Activated naive CD8-positive, alpha-beta T cell (primary cell): ENCODE measurements at regions not wholly inside any gene's neighbourhood (a gene's known extent, or its start where the extent isn't known, plus 50 kb on each side); places are given as distances from the start of the nearest gene placed in this dataset.
"Not testable (repeated sequence)": the region's sequence is repeated elsewhere in the genome, so short reads cannot be mapped to it uniquely, and the experiment has no call there.

Experiments
- H3K27ac Mint-ChIP-seq: one replicate; pipeline ENCODE4 v1.8.0; 2021; ENCODE audit warnings: mixed read lengths
- H3K27me3 Mint-ChIP-seq: one replicate; pipeline ENCODE4 v1.8.0; 2021; ENCODE audit warnings: mixed read lengths
- H3K36me3 Mint-ChIP-seq: one replicate; pipeline ENCODE4 v1.8.0; 2021; ENCODE audit warnings: mixed read lengths
- H3K4me1 Mint-ChIP-seq: one replicate; pipeline ENCODE4 v1.8.0; 2021; ENCODE audit warnings: low read depth, mixed read lengths
- H3K4me3 Mint-ChIP-seq: one replicate; pipeline ENCODE4 v1.8.0; 2021; ENCODE audit warnings: mild to moderate bottlenecking, mixed read lengths
- H3K9me3 Mint-ChIP-seq: one replicate; pipeline ENCODE4 v1.8.0; 2021; ENCODE audit warnings: low read depth, mixed read lengths

DNA sequence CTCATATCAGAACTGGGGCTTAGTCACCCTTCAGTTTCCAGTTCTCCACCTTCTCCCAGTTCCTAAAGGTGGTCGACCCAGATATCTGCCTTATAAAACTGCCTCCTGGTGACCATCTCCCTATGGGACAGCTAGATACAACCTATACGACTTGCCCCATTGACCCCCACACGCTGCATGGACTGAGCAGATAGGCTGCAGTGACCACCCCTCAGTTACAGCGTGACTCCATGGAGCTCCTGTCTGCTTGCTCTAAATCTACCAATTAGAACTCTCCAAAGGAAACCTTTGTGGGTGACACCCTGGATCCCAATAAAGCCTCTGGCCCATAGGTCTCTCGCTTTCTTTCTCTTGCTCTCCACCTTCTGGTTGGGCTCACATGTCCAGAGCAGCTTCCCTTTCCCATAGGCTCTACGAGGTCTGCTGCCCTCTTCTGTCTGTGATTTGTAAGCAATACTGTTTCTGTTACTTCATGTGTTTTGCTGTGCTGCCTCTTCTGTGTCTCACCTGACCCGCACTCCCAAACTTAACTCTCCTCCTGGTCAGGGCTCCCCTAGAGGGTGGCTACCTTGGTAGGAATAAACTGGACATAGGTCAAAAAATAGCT, 971.3 kb upstream of the FAM98A start:
- H3K9me3 Mint-ChIP-seq, result no peaks in the 10 kb centered on the region
- no peak overlapping the region for H3K4me3 Mint-ChIP-seq
- H3K27me3 Mint-ChIP-seq, result no peaks in the 10 kb centered on the region
- no peaks in the 10 kb centered on the region for H3K4me1 Mint-ChIP-seq
- H3K36me3 Mint-ChIP-seq, result no peaks in the 10 kb centered on the region
- H3K27ac Mint-ChIP-seq, result no peak overlapping the region

DNA sequence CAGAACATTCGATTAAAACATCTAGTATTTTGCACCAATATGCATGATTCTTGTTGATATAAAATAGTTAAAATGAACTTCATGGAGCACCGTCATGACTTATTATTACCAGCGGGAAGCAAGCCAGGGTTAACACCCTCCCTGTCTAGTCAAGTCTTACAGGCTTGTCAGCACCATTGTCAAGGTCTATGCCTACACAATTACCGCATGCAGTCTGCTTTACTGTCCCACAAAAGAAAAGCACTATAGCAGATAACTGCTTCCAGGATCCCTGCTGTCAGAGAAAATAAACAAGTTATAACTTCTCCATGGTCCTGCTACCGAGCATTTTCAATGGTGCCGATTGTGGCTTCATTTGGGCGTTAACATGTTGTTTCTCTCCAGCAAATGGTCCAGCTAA, 968.0 kb upstream of the FAM98A start:
- Mint-ChIP-seq H3K36me3 (no peaks in the 10 kb centered on the region), H3K27me3 (no peaks in the 10 kb centered on the region), H3K4me1 (no peaks in the 10 kb centered on the region), H3K4me3 (no peak overlapping the region), H3K27ac (no peak overlapping the region), H3K9me3 (no peaks in the 10 kb centered on the region)

DNA sequence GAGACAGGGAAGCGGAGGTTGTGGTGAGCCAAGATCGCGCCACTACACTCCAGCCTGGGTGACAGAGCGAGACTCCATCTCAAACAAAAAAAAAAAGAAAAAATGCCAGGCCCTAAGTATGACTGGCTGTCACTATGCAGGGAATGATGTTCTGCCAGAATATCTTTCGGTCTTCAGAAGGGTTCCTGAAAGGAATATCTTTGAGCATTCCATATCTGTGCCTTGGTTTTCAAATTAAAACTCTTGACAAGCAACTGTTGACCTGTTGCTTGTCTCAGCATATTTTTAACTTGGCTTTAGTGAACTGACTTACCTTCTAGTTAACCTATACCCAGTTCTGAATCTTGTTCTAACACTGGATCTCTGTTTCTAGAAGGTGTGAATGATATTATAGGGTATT, 953.2 kb upstream of the FAM98A start:
- H3K4me1 Mint-ChIP-seq, result no peaks in the 10 kb centered on the region
- no peaks in the 10 kb centered on the region for H3K27me3 Mint-ChIP-seq
- no peak overlapping the region for H3K27ac Mint-ChIP-seq

DNA sequence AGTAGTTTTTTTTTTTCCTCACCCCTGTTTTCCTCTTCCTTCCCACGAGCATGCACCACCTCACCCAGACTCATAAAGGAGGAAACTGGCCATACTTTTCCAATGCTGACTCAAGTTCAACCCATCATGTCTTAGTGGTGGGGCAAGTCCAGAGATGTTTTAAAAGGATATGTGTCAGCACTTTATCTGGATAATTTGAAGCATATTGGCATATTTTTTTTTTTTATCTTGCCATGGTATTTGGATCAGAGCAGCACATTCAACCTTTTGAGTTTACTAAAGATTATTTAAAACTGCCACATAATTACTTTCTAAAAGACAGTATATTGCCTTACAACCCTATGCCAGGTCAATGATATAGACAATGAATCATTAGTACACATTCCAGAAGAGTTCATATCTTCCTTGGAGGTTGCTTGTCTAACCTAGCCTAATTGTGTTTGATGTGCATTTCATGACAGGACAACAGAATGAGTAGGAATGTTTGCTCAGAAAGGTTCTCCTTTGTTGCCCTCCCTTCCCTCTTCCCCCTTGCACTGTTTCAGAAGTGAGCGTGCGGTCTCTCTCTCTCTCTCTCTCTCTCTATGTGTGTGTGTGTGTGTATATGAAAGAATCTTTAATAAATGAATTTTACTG, 950.7 kb upstream of the FAM98A start:
- H3K27ac Mint-ChIP-seq, result no peak overlapping the region
- H3K4me3 Mint-ChIP-seq, result no peak overlapping the region
- H3K4me1 Mint-ChIP-seq, result no peaks in the 10 kb centered on the region
- H3K27me3 Mint-ChIP-seq, result no peaks in the 10 kb centered on the region
- no peaks in the 10 kb centered on the region for H3K9me3 Mint-ChIP-seq
- no peaks in the 10 kb centered on the region for H3K36me3 Mint-ChIP-seq

More for the DNA sequence above, 953.2 kb upstream of the FAM98A start:
- H3K4me3 Mint-ChIP-seq, result no peak overlapping the region
- H3K36me3 Mint-ChIP-seq, result no peaks in the 10 kb centered on the region
- H3K9me3 Mint-ChIP-seq, result no peaks in the 10 kb centered on the region

DNA sequence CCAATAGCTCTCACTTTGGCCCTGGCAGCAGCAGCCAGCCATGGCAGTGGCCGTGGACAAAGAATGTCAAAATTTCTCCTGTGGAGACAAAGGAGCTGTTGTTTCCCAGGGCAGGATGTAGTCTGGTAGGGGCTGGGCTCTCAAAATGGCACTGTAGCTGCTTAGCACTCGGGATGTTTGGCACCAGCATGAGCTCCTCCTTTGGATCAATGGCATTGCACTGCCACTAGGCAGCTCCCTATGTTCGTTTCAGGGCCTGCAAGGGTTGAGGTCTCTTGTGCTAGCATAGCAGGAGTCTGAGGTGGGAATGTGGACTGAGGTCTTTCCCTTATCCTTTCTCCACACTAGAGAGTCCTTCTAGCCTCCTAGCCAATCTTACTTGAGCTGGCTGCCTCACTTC, 948.8 kb upstream of the FAM98A start:
- no peak overlapping the region for H3K4me3 Mint-ChIP-seq
- H3K27ac Mint-ChIP-seq, result no peak overlapping the region
- no peaks in the 10 kb centered on the region for H3K4me1 Mint-ChIP-seq
- H3K36me3 Mint-ChIP-seq, result no peaks in the 10 kb centered on the region
- H3K27me3 Mint-ChIP-seq, result no peaks in the 10 kb centered on the region
- peaks cover 1% of the 10 kb centered on the region for H3K9me3 Mint-ChIP-seq

DNA sequence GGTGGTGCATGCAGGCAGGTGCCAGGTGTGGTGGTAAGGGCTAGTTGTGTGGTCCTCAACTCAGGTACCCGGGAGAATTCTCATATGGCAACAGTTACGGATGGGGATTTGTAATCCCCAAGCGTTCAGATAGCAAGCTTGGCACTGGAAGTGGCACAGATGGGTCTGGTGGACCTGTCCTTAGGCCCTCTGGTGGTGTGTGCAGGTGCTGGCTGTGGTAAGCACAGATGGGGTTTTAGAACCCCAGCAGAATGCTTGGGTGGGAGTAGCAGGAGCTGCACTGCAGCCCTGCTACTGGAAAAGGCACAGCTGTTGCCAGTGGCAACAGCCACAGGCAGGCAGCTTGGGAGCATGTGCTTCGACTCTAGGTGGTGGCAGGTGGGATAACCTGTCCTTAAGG, 948.2 kb upstream of the FAM98A start:
- peaks cover 5% of the 10 kb centered on the region for H3K9me3 Mint-ChIP-seq
- H3K36me3 Mint-ChIP-seq, result no peaks in the 10 kb centered on the region
- no peak overlapping the region for H3K27ac Mint-ChIP-seq
- H3K4me1 Mint-ChIP-seq, result no peaks in the 10 kb centered on the region
- no peaks in the 10 kb centered on the region for H3K27me3 Mint-ChIP-seq
- no peak overlapping the region for H3K4me3 Mint-ChIP-seq

DNA sequence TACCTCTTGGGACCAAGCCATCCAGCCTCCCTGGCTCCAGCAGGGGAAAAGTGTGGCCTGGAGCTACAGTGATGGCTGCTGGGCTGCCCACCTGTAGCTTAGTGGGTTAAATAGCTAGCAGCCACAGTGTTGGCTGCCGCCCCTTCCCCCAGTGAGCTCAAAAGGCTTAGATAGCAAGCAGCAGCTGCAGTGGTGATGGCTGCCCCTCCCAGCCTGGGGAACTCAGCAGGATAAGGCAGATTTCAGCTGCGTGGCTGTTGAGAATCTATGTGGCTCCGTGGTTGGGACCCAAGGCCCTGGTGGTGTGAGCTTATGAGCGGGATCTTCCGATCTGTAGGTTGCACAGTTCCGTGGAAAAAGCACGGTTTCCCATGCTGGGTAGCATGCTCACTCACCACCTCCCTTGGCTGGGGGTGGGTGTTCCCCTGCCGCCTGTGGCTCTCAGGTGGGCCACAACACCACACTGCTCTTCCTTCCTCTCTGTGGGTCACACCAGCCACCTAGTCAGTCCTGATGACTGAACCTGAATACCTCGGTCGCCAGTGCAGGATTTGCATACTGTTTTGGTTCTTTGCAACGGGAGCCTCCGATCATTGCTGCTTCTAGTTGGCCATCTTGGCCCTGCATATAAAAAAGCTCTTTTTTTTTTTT, 946.5 kb upstream of the FAM98A start:
- peaks cover 5% of the 10 kb centered on the region for H3K9me3 Mint-ChIP-seq
- no peak overlapping the region for H3K27ac Mint-ChIP-seq
- no peaks in the 10 kb centered on the region for H3K4me1 Mint-ChIP-seq

DNA sequence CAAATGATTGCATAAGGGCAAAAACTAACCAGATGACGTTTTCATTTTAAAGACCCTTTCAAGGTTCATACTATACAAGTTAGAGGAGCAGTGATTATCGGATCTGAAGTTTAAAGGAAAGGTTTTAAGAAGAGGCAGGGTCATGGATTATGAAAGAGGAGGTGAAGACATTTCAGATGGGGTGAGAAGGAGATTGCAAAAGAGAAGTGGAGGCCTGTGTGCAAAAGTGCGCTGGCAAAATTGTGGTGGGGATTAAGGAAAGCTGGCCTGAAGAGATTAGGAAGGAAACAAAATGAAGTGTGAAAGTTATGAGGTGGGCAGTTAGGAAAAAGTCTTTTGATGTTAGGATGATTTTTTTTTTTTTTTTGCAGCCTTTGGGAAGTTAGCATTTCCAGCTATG, 935.7 kb upstream of the FAM98A start:
- Mint-ChIP-seq H3K27me3 (no peaks in the 10 kb centered on the region), H3K4me3 (no peak overlapping the region), H3K4me1 (no peaks in the 10 kb centered on the region), H3K36me3 (no peaks in the 10 kb centered on the region), H3K9me3 (peaks cover 21% of the 10 kb centered on the region), H3K27ac (no peak overlapping the region)

More for the DNA sequence above, 946.5 kb upstream of the FAM98A start:
- Mint-ChIP-seq H3K27me3 (no peaks in the 10 kb centered on the region), H3K4me3 (no peak overlapping the region), H3K36me3 (no peaks in the 10 kb centered on the region)

DNA sequence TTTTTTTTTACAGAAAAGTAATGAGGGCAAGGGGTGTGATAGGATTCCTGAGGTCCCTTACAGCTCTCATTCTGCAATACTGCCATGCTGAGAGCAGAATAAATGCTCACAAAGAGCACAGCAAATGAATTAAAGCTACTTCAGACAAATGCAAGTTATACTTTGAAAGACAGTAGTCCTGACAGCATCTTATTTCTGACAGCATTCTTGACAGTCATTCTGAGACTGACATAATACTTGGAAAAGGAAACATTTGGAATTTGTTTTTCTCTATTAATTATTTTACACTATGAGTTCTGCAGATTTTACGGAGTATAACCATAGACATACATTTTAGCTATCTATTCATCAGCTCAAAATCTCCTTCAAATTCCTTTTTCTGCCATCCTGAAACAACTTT, 935.2 kb upstream of the FAM98A start:
- H3K9me3 Mint-ChIP-seq, result peaks cover 17% of the 10 kb centered on the region
- H3K27ac Mint-ChIP-seq, result no peak overlapping the region
- H3K27me3 Mint-ChIP-seq, result no peaks in the 10 kb centered on the region
- no peak overlapping the region for H3K4me3 Mint-ChIP-seq
- no peaks in the 10 kb centered on the region for H3K4me1 Mint-ChIP-seq
- no peaks in the 10 kb centered on the region for H3K36me3 Mint-ChIP-seq

DNA sequence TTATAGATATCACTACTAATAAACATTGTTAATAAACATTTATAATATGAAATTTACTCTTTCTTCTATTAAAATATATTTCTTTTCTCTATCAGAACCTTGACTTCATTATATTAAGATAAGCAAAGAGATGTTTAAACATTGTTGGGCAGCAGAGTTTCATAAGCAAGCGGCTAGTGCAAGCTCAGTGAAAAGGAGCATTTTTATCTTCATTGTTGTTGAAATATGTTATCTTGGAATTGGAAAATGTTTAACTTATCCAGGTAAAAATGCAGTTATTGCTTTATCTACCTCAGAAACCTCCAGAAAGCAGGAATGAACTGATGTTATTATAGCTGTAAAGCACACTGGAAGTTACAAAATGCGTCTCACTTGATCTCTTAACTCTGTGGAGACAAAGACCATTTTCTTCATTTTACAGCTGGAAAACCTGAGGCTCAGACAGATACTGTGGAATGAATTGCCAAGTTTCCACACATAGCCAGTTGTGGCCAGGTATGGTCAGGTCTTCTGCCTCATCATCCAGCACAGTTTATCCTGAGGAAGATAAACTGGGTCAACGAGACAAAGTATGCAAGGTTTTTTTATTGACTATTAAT, 934.6 kb upstream of the FAM98A start:
- Mint-ChIP-seq H3K9me3 (peaks cover 11% of the 10 kb centered on the region), H3K36me3 (no peaks in the 10 kb centered on the region), H3K4me1 (no peaks in the 10 kb centered on the region), H3K27ac (no peak overlapping the region), H3K4me3 (no peak overlapping the region), H3K27me3 (no peaks in the 10 kb centered on the region)

DNA sequence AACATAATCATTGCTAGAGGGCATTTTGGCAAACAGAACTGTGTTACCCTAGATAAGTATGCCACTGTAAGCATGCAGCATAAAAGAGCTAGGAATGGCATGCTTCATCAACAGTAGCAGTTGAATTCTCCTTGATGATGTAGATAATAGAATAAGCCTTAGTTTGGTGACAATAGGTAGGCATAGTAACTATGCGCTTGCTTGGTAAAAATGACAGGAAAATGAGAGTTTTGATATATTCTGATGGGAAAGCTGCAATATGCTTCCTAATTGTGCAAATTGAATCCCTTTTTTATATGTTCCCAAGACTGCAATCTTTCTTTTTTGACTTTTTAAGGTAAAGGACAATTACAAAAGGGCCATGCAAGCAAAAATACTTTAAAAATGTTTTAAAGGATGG, 930.9 kb upstream of the FAM98A start:
- H3K36me3 Mint-ChIP-seq, result no peaks in the 10 kb centered on the region
- H3K4me3 Mint-ChIP-seq, result no peak overlapping the region
- H3K4me1 Mint-ChIP-seq, result no peaks in the 10 kb centered on the region
- H3K9me3 Mint-ChIP-seq, result no peaks in the 10 kb centered on the region
- no peak overlapping the region for H3K27ac Mint-ChIP-seq
- H3K27me3 Mint-ChIP-seq, result no peaks in the 10 kb centered on the region

DNA sequence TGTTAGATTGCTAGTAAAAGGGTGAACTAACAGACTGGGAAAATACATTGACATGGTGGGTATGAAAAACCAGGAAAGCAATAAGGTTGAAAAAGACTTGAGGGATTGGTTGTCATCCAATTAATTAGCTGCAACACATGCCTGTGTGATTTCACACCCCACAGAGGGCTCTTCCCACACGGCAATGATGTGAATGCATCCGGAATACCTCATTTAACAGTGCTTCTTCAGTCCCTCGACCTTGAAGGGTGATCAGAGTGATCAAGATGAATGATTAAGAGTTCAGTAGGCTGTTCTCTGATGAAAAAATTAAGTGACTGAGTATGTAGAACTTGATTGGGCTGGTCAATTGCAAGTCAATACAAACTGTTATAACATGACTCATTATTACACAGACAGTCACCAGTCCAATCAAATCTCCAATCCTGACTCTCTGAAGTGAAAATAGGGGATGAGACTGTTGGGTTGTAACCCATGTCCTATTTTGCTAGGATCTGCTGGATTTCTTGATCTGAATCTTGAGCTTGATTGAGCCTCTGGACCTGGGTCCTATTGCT, 924.9 kb upstream of the FAM98A start:
- Mint-ChIP-seq H3K9me3 (peaks cover 7% of the 10 kb centered on the region), H3K27me3 (no peaks in the 10 kb centered on the region), H3K4me1 (no peaks in the 10 kb centered on the region), H3K4me3 (no peak overlapping the region), H3K27ac (no peak overlapping the region), H3K36me3 (no peaks in the 10 kb centered on the region)

DNA sequence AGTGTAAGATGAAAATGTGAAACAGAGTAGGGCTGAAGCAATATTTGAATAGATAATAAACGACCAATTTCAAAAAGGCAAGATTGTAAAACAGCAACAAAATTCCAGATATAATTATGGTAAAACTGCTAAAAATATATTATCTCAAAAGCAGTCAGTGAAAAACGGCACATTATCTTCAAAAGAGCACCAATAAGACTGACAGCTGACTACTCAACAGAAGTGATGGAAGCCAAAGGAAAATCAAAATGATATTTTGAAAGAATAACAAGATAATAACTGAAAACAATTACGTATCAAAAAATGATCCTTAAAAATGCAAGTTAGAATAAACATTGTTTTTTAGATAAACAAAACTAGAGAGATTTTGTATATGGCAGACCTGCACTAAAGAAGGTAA, 920.6 kb upstream of the FAM98A start:
- Mint-ChIP-seq H3K36me3 (no peaks in the 10 kb centered on the region), H3K27me3 (no peaks in the 10 kb centered on the region), H3K27ac (no peak overlapping the region), H3K4me3 (no peak overlapping the region), H3K4me1 (no peaks in the 10 kb centered on the region), H3K9me3 (peaks cover 7% of the 10 kb centered on the region)

DNA sequence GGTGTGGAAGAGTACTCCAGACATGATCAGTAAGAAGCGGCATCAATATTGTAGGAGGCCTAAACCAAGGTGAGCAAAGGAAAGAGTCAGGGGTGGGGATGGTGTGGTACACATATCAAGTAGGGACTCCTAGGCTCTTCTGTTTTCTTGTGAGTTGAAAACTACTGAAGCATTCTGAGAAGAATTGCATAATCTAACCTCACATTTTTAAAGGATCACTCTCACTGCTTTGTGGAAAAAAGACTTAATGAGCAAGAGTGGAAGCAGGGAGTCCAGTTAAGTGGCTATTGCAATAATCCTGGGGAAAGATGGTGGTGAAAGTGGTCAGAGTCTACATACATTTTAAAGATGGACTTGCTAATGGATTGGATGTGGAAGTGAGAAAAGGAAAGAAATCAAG, 899.5 kb upstream of the FAM98A start:
- H3K36me3 Mint-ChIP-seq, result no peaks in the 10 kb centered on the region
- H3K4me3 Mint-ChIP-seq, result no peak overlapping the region
- no peaks in the 10 kb centered on the region for H3K4me1 Mint-ChIP-seq
- no peaks in the 10 kb centered on the region for H3K27me3 Mint-ChIP-seq
- H3K27ac Mint-ChIP-seq, result no peak overlapping the region
- H3K9me3 Mint-ChIP-seq, result no peaks in the 10 kb centered on the region

DNA sequence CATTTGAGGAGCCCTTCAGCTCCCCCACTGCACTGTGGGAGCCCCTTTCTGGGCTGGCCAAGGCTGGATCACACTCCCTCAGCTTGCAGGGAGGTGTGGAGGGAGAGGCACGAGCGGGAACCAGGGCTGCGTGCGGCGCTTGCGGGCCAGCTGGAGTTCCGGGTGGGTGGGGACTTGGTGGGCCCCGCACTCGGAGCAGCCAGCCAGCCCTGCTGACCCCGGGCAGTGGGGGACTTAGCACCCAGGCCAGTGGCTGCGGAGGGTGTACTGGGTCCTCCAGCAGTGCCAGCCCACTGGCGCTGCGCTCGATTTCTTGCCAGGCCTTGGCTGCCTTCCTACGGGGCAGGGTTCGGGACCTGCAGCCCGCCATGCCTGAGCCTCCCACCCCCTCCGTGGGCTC, 895.1 kb upstream of the FAM98A start:
- H3K4me1 Mint-ChIP-seq, H3K4me3 Mint-ChIP-seq, H3K27me3 Mint-ChIP-seq, H3K27ac Mint-ChIP-seq, H3K36me3 Mint-ChIP-seq, H3K9me3 Mint-ChIP-seq: not testable (repeated sequence)
